H1 (cell line): ENCODE measurements at regions not wholly inside any gene's neighbourhood (a gene's known extent, or its start where the extent isn't known, plus 50 kb on each side); places are given as distances from the start of the nearest gene placed in this dataset.

Experiments used
- CTCF ChIA-PET: fragments of 300-600 bp; sonication (Branson Sonifier 250); formaldehyde crosslinking; loops from one replicate; lab custom pipeline; 2021; ENCODE audit not compliant: partially characterized antibody; lab: Charles Lee
- POLR2A ChIA-PET: fragments of 300-600 bp; sonication (Branson Sonifier 250); formaldehyde crosslinking; loops from one replicate; lab custom pipeline; 2021; ENCODE audit warnings: inconsistent platforms; ENCODE audit not compliant: partially characterized antibody; lab: Charles Lee
- DNase-seq, 2 experiments: peaks; one replicate each; pipeline versions ENCODE4 v3.0.0 to v3.0.0-alpha.2; 2010 to 2022; ENCODE audit warnings: low spot score in 2 of 2, low read depth in 1 of 2, mixed read lengths in 1 of 2
- FAIRE-seq: peaks from 2 replicates; lab custom pipeline; 2011; peaks lifted over from hg19 to GRCh38; lab: Jason Lieb, UNC
- H2AFZ ChIP-seq: 2 replicates; pipeline ENCODE4 v1.8.1; 2012; ENCODE audit warnings: low read length, inconsistent platforms
- H2AK5ac ChIP-seq: 2 replicates; pipeline ENCODE4 v1.6.1; 2013; ENCODE audit warnings: low read depth, low read length
- H2BK120ac ChIP-seq: replicated peaks from 2 replicates; pipeline ENCODE3; 2013; ENCODE audit warnings: low read depth, low read length, inconsistent platforms
- H2BK12ac ChIP-seq: 2 replicates; pipeline ENCODE4 v1.6.1; 2013; ENCODE audit warnings: low read depth, low read length
- H2BK15ac ChIP-seq: 2 replicates; pipeline ENCODE4 v1.6.1; 2013; ENCODE audit warnings: low read length
- H2BK20ac ChIP-seq: 2 replicates; pipeline ENCODE4 v1.6.1; 2013; ENCODE audit warnings: low read length
- H2BK5ac ChIP-seq: 2 replicates; pipeline ENCODE4 v1.6.1; 2013; ENCODE audit warnings: low read depth, low read length
- H3K14ac ChIP-seq: 2 replicates; pipeline ENCODE4 v1.6.1; 2013; ENCODE audit warnings: inconsistent platforms; ENCODE audit not compliant: insufficient read length
- H3K18ac ChIP-seq: 2 replicates; pipeline ENCODE4 v1.6.1; 2013; ENCODE audit warnings: low read length; ENCODE audit errors: extremely low read depth
- H3K23ac ChIP-seq: 2 replicates; pipeline ENCODE4 v1.6.1; 2013; ENCODE audit warnings: inconsistent platforms; ENCODE audit not compliant: insufficient read length
- H3K23me2 ChIP-seq: 2 replicates; pipeline ENCODE4 v1.6.1; 2013; ENCODE audit warnings: low read depth, low read length
- H3K27ac ChIP-seq: 2 replicates; pipeline ENCODE4 v1.6.1; 2011; ENCODE audit warnings: low read depth, low read length, inconsistent platforms
- H3K27me3 ChIP-seq, 4 experiments: replicated peaks in 1 of 4; 1 replicate in 1 of 4; 2 replicates in 3 of 4; pipeline versions ENCODE4 v1.6.1 to v1.8.1; 2011 to 2013; ENCODE audit warnings: low read length in 3 of 4, mild to moderate bottlenecking in 3 of 4, inconsistent platforms in 2 of 4, mixed read lengths in 2 of 4, moderate library complexity in 1 of 4; ENCODE audit not compliant: control insufficient read depth in 3 of 4, insufficient read depth in 3 of 4; ENCODE audit errors: extremely low read depth in 1 of 4
- H3K36me3 ChIP-seq, 4 experiments: 2 replicates each; pipeline versions ENCODE4 v1.6.1 to v1.8.1; 2011 to 2013; ENCODE audit warnings: mild to moderate bottlenecking in 4 of 4, low read length in 3 of 4, moderate library complexity in 2 of 4, control low read depth in 1 of 4, inconsistent platforms in 1 of 4; ENCODE audit not compliant: insufficient read depth in 4 of 4, control insufficient read depth in 2 of 4
- H3K4ac ChIP-seq: replicated peaks from 2 replicates; pipeline ENCODE3; 2013; ENCODE audit warnings: low read length, low read depth, mixed read lengths, inconsistent platforms; ENCODE audit not compliant: insufficient read length
- H3K4me1 ChIP-seq, 4 experiments: replicated peaks in 1 of 4; 1 replicate in 1 of 4; 2 replicates in 3 of 4; pipeline versions ENCODE4 v1.6.1 to v1.8.1; 2011 to 2013; ENCODE audit warnings: low read length in 3 of 4, inconsistent platforms in 2 of 4, mixed read lengths in 1 of 4; ENCODE audit not compliant: insufficient read depth in 4 of 4, control insufficient read depth in 3 of 4
- H3K4me2 ChIP-seq, 2 experiments: 2 replicates each; pipeline versions ENCODE4 v1.6.1 to v1.8.1; 2011 to 2013; ENCODE audit warnings: low read depth in 2 of 2, low read length in 2 of 2, control low read depth in 1 of 2, inconsistent platforms in 1 of 2, mild to moderate bottlenecking in 1 of 2; ENCODE audit not compliant: insufficient read depth in 1 of 2
- H3K4me3 ChIP-seq, 4 experiments: fragments of 200-600, 300-600 bp in 1 of 4; sonication (generic), shearing (Covaris generic), sonication (Bioruptor Twin) in 1 of 4; 2 replicates each; pipeline versions ENCODE4 v1.5.1 to v1.8.1; 2011 to 2016; ENCODE audit warnings: low read length in 4 of 4, low read depth in 3 of 4, control low read depth in 2 of 4, inconsistent platforms in 2 of 4, mild to moderate bottlenecking in 2 of 4, mixed read lengths in 1 of 4, moderate library complexity in 1 of 4; ENCODE audit not compliant: insufficient read depth in 2 of 4; ENCODE audit errors: extremely low read depth in 1 of 4
- H3K56ac ChIP-seq: replicated peaks from 2 replicates; pipeline ENCODE3; 2013; ENCODE audit warnings: low read depth, mild to moderate bottlenecking, mixed read lengths, low read length, inconsistent platforms; ENCODE audit not compliant: insufficient read length
- H3K79me1 ChIP-seq: 2 replicates; pipeline ENCODE4 v1.6.1; 2013; ENCODE audit warnings: low read depth, low read length, control low read depth
- H3K79me2 ChIP-seq, 2 experiments: 2 replicates each; pipeline versions ENCODE4 v1.6.1 to v1.8.1; 2012 to 2013; ENCODE audit warnings: low read length in 2 of 2, mild to moderate bottlenecking in 2 of 2, inconsistent platforms in 1 of 2; ENCODE audit not compliant: insufficient read depth in 2 of 2, control insufficient read depth in 1 of 2
- H3K9ac ChIP-seq, 4 experiments: replicated peaks in 1 of 4; 1 replicate in 1 of 4; 2 replicates in 3 of 4; pipeline versions ENCODE4 v1.6.1 to v1.8.1; 2011 to 2013; ENCODE audit warnings: low read depth in 3 of 4, low read length in 3 of 4, control low read depth in 2 of 4, mild to moderate bottlenecking in 2 of 4, moderate library complexity in 2 of 4, inconsistent platforms in 1 of 4; ENCODE audit errors: extremely low read depth in 1 of 4
- H3K9me3 ChIP-seq, 2 experiments: 2 replicates each; pipeline versions ENCODE4 v1.6.1 to v1.8.1; 2012 to 2013; ENCODE audit warnings: mild to moderate bottlenecking in 2 of 2, moderate library complexity in 2 of 2, control low read depth in 1 of 2, inconsistent platforms in 1 of 2, low read depth in 1 of 2, low read length in 1 of 2, mixed read lengths in 1 of 2; ENCODE audit not compliant: insufficient read depth in 2 of 2
- H4K20me1 ChIP-seq, 2 experiments: replicated peaks in 1 of 2; 2 replicates each; pipeline versions ENCODE3 to v1.8.1; 2011 to 2013; ENCODE audit warnings: inconsistent platforms in 2 of 2, low read length in 2 of 2, mild to moderate bottlenecking in 1 of 2; ENCODE audit not compliant: insufficient read depth in 2 of 2, control insufficient read depth in 1 of 2
- H4K5ac ChIP-seq: 2 replicates; pipeline ENCODE4 v1.6.1; 2013; ENCODE audit warnings: low read length, low read depth, mixed read lengths, inconsistent platforms; ENCODE audit not compliant: insufficient read length
- H4K8ac ChIP-seq: 2 replicates; pipeline ENCODE4 v1.8.0; 2013; ENCODE audit warnings: mild to moderate bottlenecking, moderate library complexity, low read length, inconsistent platforms; ENCODE audit not compliant: insufficient read depth; ENCODE audit errors: extremely low read depth
- H4K91ac ChIP-seq: replicated peaks from 2 replicates; pipeline ENCODE3; 2013; ENCODE audit warnings: low read length, mixed read lengths, inconsistent platforms; ENCODE audit not compliant: insufficient read length
- CBX5 ChIP-seq: fragments of 300-800, 300-1000 bp; sonication (generic); IDR thresholded peaks from 2 replicates; pipeline ENCODE4 v1.7.1; 2016; ENCODE audit warnings: antibody characterized with exemption, low read length, low read depth
- EGR1 ChIP-seq: IDR thresholded peaks from 2 replicates; pipeline ENCODE4 v1.6.1; 2011; ENCODE audit warnings: low read depth, low read length, borderline replicate concordance
- EP300 ChIP-seq, 2 experiments: IDR thresholded peaks; 1 replicate in 1 of 2; 2 replicates in 1 of 2; pipeline ENCODE4 v1.6.1; 2011 to 2012; ENCODE audit warnings: low read depth in 2 of 2, low read length in 2 of 2, mild to moderate bottlenecking in 2 of 2, borderline replicate concordance in 1 of 2, inconsistent platforms in 1 of 2, moderate library complexity in 1 of 2
- HDAC2 ChIP-seq, 2 experiments: fragments of 300-600 bp in 1 of 2; sonication (generic) in 1 of 2; IDR thresholded peaks; 2 replicates each; pipeline ENCODE4 v1.6.1; 2011 to 2012; ENCODE audit warnings: low read depth in 2 of 2, low read length in 2 of 2, mild to moderate bottlenecking in 2 of 2, moderate library complexity in 2 of 2, borderline replicate concordance in 1 of 2, inconsistent platforms in 1 of 2
- KDM1A ChIP-seq: fragments of 200-600, 300-600 bp; sonication (generic); IDR thresholded peaks from 2 replicates; pipeline ENCODE4 v1.7.1; 2016; ENCODE audit warnings: mild to moderate bottlenecking, low read length, borderline replicate concordance
- PHF8 ChIP-seq: fragments of 200-600 bp; sonication (generic); conservative IDR thresholded peaks from 2 replicates; pipeline ENCODE4 v1.7.1; 2012; ENCODE audit warnings: low read depth, mild to moderate bottlenecking, inconsistent platforms, low read length, moderate library complexity
- RXRA ChIP-seq: IDR thresholded peaks from 2 replicates; pipeline ENCODE4 v1.6.1; 2011; ENCODE audit warnings: low read depth, mild to moderate bottlenecking, low read length, moderate library complexity; ENCODE audit not compliant: insufficient read depth
- SAP30 ChIP-seq: fragments of 300-600 bp; sonication (generic); IDR thresholded peaks from 2 replicates; pipeline ENCODE4 v1.7.1; 2012; ENCODE audit warnings: low read length, moderate library complexity, mild to moderate bottlenecking, inconsistent platforms; ENCODE audit not compliant: insufficient read depth, insufficient replicate concordance
- SRF ChIP-seq: IDR thresholded peaks from 2 replicates; pipeline ENCODE4 v1.6.1; 2011; ENCODE audit warnings: mild to moderate bottlenecking, low read depth, low read length, moderate library complexity
- WGBS, 2 experiments: shearing (Covaris generic) in 1 of 2; methylation state at CpG; one replicate each; pipeline versions ENCODE4 v1.1.6 to v1.1.7; 2013 to 2015; ENCODE audit warnings: low lambda C conversion rate in 2 of 2, mixed read lengths in 2 of 2, inconsistent platforms in 1 of 2, low coverage in 1 of 2, missing lambda C conversion rate in 1 of 2; ENCODE audit not compliant: insufficient replicate concordance in 2 of 2, insufficient coverage in 1 of 2, insufficient read length in 1 of 2; ENCODE audit errors: extremely low coverage in 1 of 2, missing lambda C conversion rate in 1 of 2; 5-methylcytosine and 5-hydroxymethylcytosine counted together
- TF ChIP-seq, protein P1 (sequence below): IDR thresholded peaks from 2 replicates; pipeline ENCODE4 v1.6.1; 2011; ENCODE audit warnings: low read length, improper control_type of control experiment
- TF ChIP-seq, protein P2 (sequence below): IDR thresholded peaks from 2 replicates; pipeline ENCODE4 v1.6.1; 2012; ENCODE audit warnings: low read length, inconsistent platforms

DNA sequence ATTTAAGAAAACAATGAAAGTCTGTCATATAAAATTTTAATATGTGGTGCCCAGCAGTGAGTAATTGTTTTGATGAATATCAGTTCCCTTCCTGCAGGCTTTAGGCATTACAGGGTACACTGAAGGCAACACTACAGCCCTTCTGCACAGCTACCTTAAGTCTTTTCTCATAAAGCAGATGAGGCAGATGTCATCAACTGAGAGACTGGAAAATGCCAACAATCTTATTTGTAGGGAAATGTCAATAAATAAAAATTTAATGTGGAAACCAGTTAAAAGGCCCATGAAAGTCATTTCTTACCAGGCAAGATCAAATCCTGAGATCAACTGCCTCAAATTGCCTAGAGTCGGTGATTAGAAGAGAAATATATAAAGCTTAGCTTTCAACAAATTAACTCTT, 193.4 kb upstream of the NWD2 start:
- no peak overlapping the region for H3K4me2 ChIP-seq
- H3K9ac ChIP-seq = no peak overlapping the region
- no peak overlapping the region for H3K27ac ChIP-seq
- H4K5ac ChIP-seq = no peak overlapping the region
- no peak overlapping the region for H2AFZ ChIP-seq
- H3K4me3 ChIP-seq = no peak overlapping the region
- H3K4me1 ChIP-seq = no peaks in the 10 kb centered on the region
- no peaks in the 10 kb centered on the region for H3K27me3 ChIP-seq
- no peak overlapping the region for H4K8ac ChIP-seq
- no peak overlapping the region for H3K18ac ChIP-seq
- no peaks in the 10 kb centered on the region for H3K36me3 ChIP-seq
- no peak overlapping the region for H2AK5ac ChIP-seq
- H4K91ac ChIP-seq = no peak overlapping the region
- no peaks in the 10 kb centered on the region for H3K79me1 ChIP-seq
- no peaks in the 10 kb centered on the region for H4K20me1 ChIP-seq
- H3K23me2 ChIP-seq = no peaks in the 10 kb centered on the region
- no peak overlapping the region for H2BK12ac ChIP-seq
- no peak overlapping the region for H2BK20ac ChIP-seq
- H2BK15ac ChIP-seq = no peak overlapping the region
- H3K9me3 ChIP-seq = no peaks in the 10 kb centered on the region
- no peaks in the 10 kb centered on the region for H3K79me2 ChIP-seq
- H3K14ac ChIP-seq = no peak overlapping the region
- H2BK5ac ChIP-seq = no peak overlapping the region
- H2BK120ac ChIP-seq = no peak overlapping the region
- no peak overlapping the region for H3K23ac ChIP-seq
- no peak overlapping the region for H3K4ac ChIP-seq
- CTCF ChIA-PET = interaction anchor here (3.5 kb wide), 1 partner anchor 18 kb away, joined by 21 read pairs; no protein-coding TSS in a partner anchor
- no peak for FAIRE-seq
- no peak for DNase-seq
- POLR2A ChIA-PET = no interaction called here
- H3K56ac ChIP-seq = no peak overlapping the region
- WGBS, 2 experiments = 96% methylated on average over 1 of the region's 1 CpG; no CpG with 5 or more reads in 1 of the 2 experiments
- no peak for TF ChIP-seq HDAC2 (IDR thresholded peaks at IDR 0.05; ENCODE audit: borderline replicate concordance in 1 of 2, low read depth in 2 of 2, low read length in 2 of 2)
- TF ChIP-seq KDM1A = no peak
- TF ChIP-seq SRF = no peak
- TF ChIP-seq RXRA = no peak
- no peak for TF ChIP-seq EP300 (IDR thresholded peaks at IDR 0.05; ENCODE audit: borderline replicate concordance in 1 of 2, low read depth in 2 of 2, low read length in 2 of 2)
- no peak for TF ChIP-seq SAP30
- TF ChIP-seq, protein P1, sequence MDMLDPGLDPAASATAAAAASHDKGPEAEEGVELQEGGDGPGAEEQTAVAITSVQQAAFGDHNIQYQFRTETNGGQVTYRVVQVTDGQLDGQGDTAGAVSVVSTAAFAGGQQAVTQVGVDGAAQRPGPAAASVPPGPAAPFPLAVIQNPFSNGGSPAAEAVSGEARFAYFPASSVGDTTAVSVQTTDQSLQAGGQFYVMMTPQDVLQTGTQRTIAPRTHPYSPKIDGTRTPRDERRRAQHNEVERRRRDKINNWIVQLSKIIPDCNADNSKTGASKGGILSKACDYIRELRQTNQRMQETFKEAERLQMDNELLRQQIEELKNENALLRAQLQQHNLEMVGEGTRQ = no peak
- TF ChIP-seq, protein P2, sequence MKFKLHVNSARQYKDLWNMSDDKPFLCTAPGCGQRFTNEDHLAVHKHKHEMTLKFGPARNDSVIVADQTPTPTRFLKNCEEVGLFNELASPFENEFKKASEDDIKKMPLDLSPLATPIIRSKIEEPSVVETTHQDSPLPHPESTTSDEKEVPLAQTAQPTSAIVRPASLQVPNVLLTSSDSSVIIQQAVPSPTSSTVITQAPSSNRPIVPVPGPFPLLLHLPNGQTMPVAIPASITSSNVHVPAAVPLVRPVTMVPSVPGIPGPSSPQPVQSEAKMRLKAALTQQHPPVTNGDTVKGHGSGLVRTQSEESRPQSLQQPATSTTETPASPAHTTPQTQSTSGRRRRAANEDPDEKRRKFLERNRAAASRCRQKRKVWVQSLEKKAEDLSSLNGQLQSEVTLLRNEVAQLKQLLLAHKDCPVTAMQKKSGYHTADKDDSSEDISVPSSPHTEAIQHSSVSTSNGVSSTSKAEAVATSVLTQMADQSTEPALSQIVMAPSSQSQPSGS = no peak
- TF ChIP-seq PHF8 = no peak
- no peak for TF ChIP-seq CBX5
- no peak for TF ChIP-seq EGR1
